CD14-positive monocyte (primary cell): ENCODE measurements at regions not wholly inside any gene's neighbourhood (a gene's known extent, or its start where the extent isn't known, plus 50 kb on each side); places are given as distances from the start of the nearest gene placed in this dataset.

Experiments
- DNase-seq, 3 donors: peaks; one replicate each; pipeline ENCODE4 v3.0.0-alpha.2; 2011 to 2022
- H2AFZ ChIP-seq: 2 replicates; pipeline ENCODE4 v1.6.0; 2012; ENCODE audit warnings: mild to moderate bottlenecking, low read depth, low read length, inconsistent platforms; ENCODE audit not compliant: insufficient read depth, poor library complexity, severe bottlenecking
- H3K27ac ChIP-seq, 2 donors: 1 replicate in 1 of 2; 2 replicates in 1 of 2; pipeline ENCODE4 v1.5.1; 2012 to 2013; ENCODE audit warnings: low read length in 2 of 2, control low read depth in 1 of 2, inconsistent platforms in 1 of 2, low read depth in 1 of 2, mild to moderate bottlenecking in 1 of 2
- H3K27me3 ChIP-seq, 2 donors: one replicate each; pipeline versions ENCODE4 v1.6.0 to v1.6.1; 2011 to 2013; ENCODE audit warnings: low read length in 2 of 2; ENCODE audit not compliant: control insufficient read depth in 2 of 2, insufficient read depth in 2 of 2
- H3K36me3 ChIP-seq, 2 donors: replicated peaks in 1 of 2; 1 replicate in 1 of 2; 2 replicates in 1 of 2; pipeline versions ENCODE4 v1.5.1 to v1.6.1; 2012 to 2013; ENCODE audit warnings: low read length in 2 of 2, control low read depth in 1 of 2, inconsistent platforms in 1 of 2, mild to moderate bottlenecking in 1 of 2; ENCODE audit not compliant: insufficient read depth in 2 of 2, control insufficient read depth in 1 of 2
- H3K4me1 ChIP-seq, 2 donors: 1 replicate in 1 of 2; 2 replicates in 1 of 2; pipeline versions ENCODE4 v1.5.1 to v1.6.1; 2012 to 2013; ENCODE audit warnings: low read length in 2 of 2, control low read depth in 1 of 2, inconsistent platforms in 1 of 2, mild to moderate bottlenecking in 1 of 2, moderate library complexity in 1 of 2; ENCODE audit not compliant: insufficient read depth in 2 of 2, control insufficient read depth in 1 of 2
- H3K4me2 ChIP-seq: replicated peaks from 2 replicates; pipeline ENCODE3; 2012; ENCODE audit warnings: low read length, moderate library complexity, mild to moderate bottlenecking; ENCODE audit not compliant: poor library complexity, severe bottlenecking; ENCODE audit errors: extremely low read depth
- H3K4me3 ChIP-seq, 3 experiments: fragments of 200-600 bp in 1 of 3; sonication (generic) in 1 of 3; replicated peaks in 1 of 3; 1 replicate in 2 of 3; 2 replicates in 1 of 3; pipeline ENCODE4 v1.5.1; 2011 to 2013; ENCODE audit warnings: low read length in 3 of 3, mild to moderate bottlenecking in 3 of 3, control low read depth in 2 of 3, low read depth in 2 of 3, inconsistent platforms in 1 of 3, moderate library complexity in 1 of 3
- H3K79me2 ChIP-seq: 2 replicates; pipeline ENCODE4 v1.6.0; 2012; ENCODE audit warnings: mild to moderate bottlenecking, control low read depth, inconsistent platforms, low read length, moderate library complexity; ENCODE audit not compliant: insufficient read depth
- H3K9ac ChIP-seq: 2 replicates; pipeline ENCODE4 v1.6.0; 2017; ENCODE audit warnings: low read length, mild to moderate bottlenecking; ENCODE audit not compliant: insufficient read depth, poor library complexity, severe bottlenecking
- H3K9me3 ChIP-seq, 2 donors: replicated peaks in 1 of 2; 1 replicate in 1 of 2; 2 replicates in 1 of 2; pipeline versions ENCODE4 v1.5.1 to v1.6.1; 2012 to 2013; ENCODE audit warnings: low read length in 2 of 2, control low read depth in 1 of 2; ENCODE audit not compliant: control insufficient read depth in 1 of 2, insufficient read depth in 1 of 2
- H4K20me1 ChIP-seq: 2 replicates; pipeline ENCODE4 v1.6.0; 2012; ENCODE audit warnings: mild to moderate bottlenecking, low read length, control low read depth, moderate library complexity; ENCODE audit not compliant: insufficient read depth
- H3K27ac Mint-ChIP-seq, 7 donors: one replicate each; pipeline ENCODE4 v1.8.0; 2020; ENCODE audit warnings: mild to moderate bottlenecking in 7 of 7, mixed read lengths in 7 of 7, moderate library complexity in 6 of 7, inconsistent platforms in 2 of 7
- H3K27me3 Mint-ChIP-seq, 3 donors: one replicate each; pipeline ENCODE4 v1.8.0; 2021 to 2022; ENCODE audit warnings: low read depth in 3 of 3, mild to moderate bottlenecking in 3 of 3, mixed read lengths in 3 of 3, moderate library complexity in 3 of 3, inconsistent platforms in 1 of 3
- H3K36me3 Mint-ChIP-seq, 2 donors: one replicate each; pipeline ENCODE4 v1.8.0; 2020; ENCODE audit warnings: mixed read lengths in 2 of 2, inconsistent platforms in 1 of 2, mild to moderate bottlenecking in 1 of 2
- H3K4me1 Mint-ChIP-seq: one replicate; pipeline ENCODE4 v1.8.0; 2020; ENCODE audit warnings: mild to moderate bottlenecking, mixed read lengths
- H3K4me3 Mint-ChIP-seq, 2 donors: one replicate each; pipeline ENCODE4 v1.8.0; 2020; ENCODE audit warnings: mild to moderate bottlenecking in 2 of 2, mixed read lengths in 2 of 2, moderate library complexity in 1 of 2
- H3K9me3 Mint-ChIP-seq, 7 donors: one replicate each; pipeline ENCODE4 v1.8.0; 2020 to 2022; ENCODE audit warnings: mixed read lengths in 7 of 7, mild to moderate bottlenecking in 6 of 7, moderate library complexity in 6 of 7, inconsistent platforms in 2 of 7
- CTCF ChIP-seq: fragments of 200-600 bp; IDR thresholded peaks from one replicate; pipeline ENCODE4 v1.8.0; 2022; ENCODE audit warnings: antibody characterized with exemption, mild to moderate bottlenecking
- WGBS: methylation state at CpG from one replicate; pipeline ENCODE4 v1.1.5; 2013; ENCODE audit warnings: missing lambda C conversion rate; ENCODE audit not compliant: insufficient coverage; 5-methylcytosine and 5-hydroxymethylcytosine counted together
- intact Hi-C, 2 donors: fragments of 100-400 bp; cut with micrococcal nuclease; formaldehyde crosslinking; loops; one replicate each; pipeline versions ENCODE4 v1.15.0 to v1.15.1; 2023

- Histone ChIP-seq H4K20me1 (no peaks in the 10 kb centered on the region), H3K79me2 (no peaks in the 10 kb centered on the region), H3K9ac (no peak overlapping the region), H3K9me3 (peaks cover 26 to 49% of the 10 kb centered on the region in 2 donors), H3K4me1 (no peaks in the 10 kb centered on the region), H2AFZ (no peak overlapping the region), H3K36me3 (no peaks in the 10 kb centered on the region), H3K4me3 (no peak overlapping the region), H3K27me3 (no peaks in the 10 kb centered on the region), H3K4me2 (no peak overlapping the region), H3K27ac (no peak overlapping the region)
- 86% methylated on average over 1 of the region's 7 CpGs for WGBS
- intact Hi-C loops, result no loop called here
- no peak for DNase-seq
- Mint-ChIP-seq H3K4me3 (no peak overlapping the region), H3K27ac (no peak overlapping the region), H3K27me3 (no peaks in the 10 kb centered on the region), H3K36me3 (no peaks in the 10 kb centered on the region), H3K9me3 (peaks cover 7 to 49% (median 23%) of the 10 kb centered on the region in 7 donors), H3K4me1 (no peaks in the 10 kb centered on the region)
- no peak for TF ChIP-seq CTCF
These were observed 231.7 kb downstream of the TUBA3C start for GRCh38 chr13:18949970-18950369.

- H3K9me3 ChIP-seq, result peaks cover 23 to 50% of the 10 kb centered on the region in 2 donors
- TF ChIP-seq CTCF, result no peak
These were observed 232.2 kb downstream of the TUBA3C start for GRCh38 chr13:18949489-18949761.

More at GRCh38 chr13:18949489-18949761, 232.2 kb downstream of the TUBA3C start:
- WGBS, result 68% methylated on average over 8 of the region's 9 CpGs
- Mint-ChIP-seq H3K9me3 (peaks cover 6 to 53% (median 22%) of the 10 kb centered on the region in 7 donors), H3K4me1 (no peaks in the 10 kb centered on the region), H3K27me3 (no peaks in the 10 kb centered on the region), H3K27ac (no peak overlapping the region), H3K36me3 (no peaks in the 10 kb centered on the region), H3K4me3 (no peak overlapping the region)
- no peak overlapping the region for H3K27ac ChIP-seq
- H2AFZ ChIP-seq, result no peak overlapping the region
- H3K27me3 ChIP-seq, result no peaks in the 10 kb centered on the region
- no peaks in the 10 kb centered on the region for H3K36me3 ChIP-seq
- no peak overlapping the region for H3K4me2 ChIP-seq
- no peak for DNase-seq
- H3K4me1 ChIP-seq, result no peaks in the 10 kb centered on the region
- intact Hi-C loops, result no loop called here
- H3K4me3 ChIP-seq, result no peak overlapping the region
- no peaks in the 10 kb centered on the region for H4K20me1 ChIP-seq
- H3K9ac ChIP-seq, result no peak overlapping the region
- no peaks in the 10 kb centered on the region for H3K79me2 ChIP-seq
